ENCODE measurements at regions not wholly inside any gene's neighbourhood (a gene's known extent, or its start where the extent isn't known, plus 50 kb on each side); places are given as distances from the start of the nearest gene placed in this dataset.

DNA sequence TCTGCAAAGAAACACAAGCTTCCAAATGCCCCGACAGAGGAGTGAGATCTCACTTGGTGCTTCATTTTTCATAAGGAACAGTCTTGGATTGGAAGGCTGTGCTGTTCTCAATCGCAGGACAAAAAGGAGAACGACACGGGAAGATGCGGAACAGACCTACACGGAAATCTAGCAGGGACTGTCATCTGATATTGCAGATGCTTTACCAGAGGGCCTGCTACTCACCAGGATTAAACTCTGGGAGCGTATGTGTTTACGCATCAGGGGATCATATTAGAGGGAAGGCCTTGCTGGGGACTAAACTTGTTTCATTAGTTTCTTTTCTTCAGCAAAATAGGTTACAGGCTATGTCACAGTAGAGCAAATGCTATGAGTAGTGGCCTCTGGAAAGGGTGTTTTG lies 82.8 kb upstream of the EEPD1 start:
- TF ChIP-seq, protein P1, sequence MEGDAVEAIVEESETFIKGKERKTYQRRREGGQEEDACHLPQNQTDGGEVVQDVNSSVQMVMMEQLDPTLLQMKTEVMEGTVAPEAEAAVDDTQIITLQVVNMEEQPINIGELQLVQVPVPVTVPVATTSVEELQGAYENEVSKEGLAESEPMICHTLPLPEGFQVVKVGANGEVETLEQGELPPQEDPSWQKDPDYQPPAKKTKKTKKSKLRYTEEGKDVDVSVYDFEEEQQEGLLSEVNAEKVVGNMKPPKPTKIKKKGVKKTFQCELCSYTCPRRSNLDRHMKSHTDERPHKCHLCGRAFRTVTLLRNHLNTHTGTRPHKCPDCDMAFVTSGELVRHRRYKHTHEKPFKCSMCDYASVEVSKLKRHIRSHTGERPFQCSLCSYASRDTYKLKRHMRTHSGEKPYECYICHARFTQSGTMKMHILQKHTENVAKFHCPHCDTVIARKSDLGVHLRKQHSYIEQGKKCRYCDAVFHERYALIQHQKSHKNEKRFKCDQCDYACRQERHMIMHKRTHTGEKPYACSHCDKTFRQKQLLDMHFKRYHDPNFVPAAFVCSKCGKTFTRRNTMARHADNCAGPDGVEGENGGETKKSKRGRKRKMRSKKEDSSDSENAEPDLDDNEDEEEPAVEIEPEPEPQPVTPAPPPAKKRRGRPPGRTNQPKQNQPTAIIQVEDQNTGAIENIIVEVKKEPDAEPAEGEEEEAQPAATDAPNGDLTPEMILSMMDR (IDR thresholded peaks at IDR 0.05) = no peak
- no peak for TF ChIP-seq POLR2A (IDR thresholded peaks at IDR 0.05)

Measured in adrenal gland (tissue), 5 donors.